Brain microvascular endothelial cell (primary cell): ENCODE measurements at regions not wholly inside any gene's neighbourhood (a gene's known extent, or its start where the extent isn't known, plus 50 kb on each side); places are given as distances from the start of the nearest gene placed in this dataset.
"Not testable (repeated sequence)": the region's sequence is repeated elsewhere in the genome, so short reads cannot be mapped to it uniquely, and the experiment has no call there.

Experiments used
- DNase-seq: peaks from one replicate; pipeline ENCODE4 v3.0.0-alpha.2; 2020
- H3K27ac ChIP-seq: fragments of 250-450 bp; sonication (Bioruptor Pico); 2 replicates; pipeline ENCODE4 v1.5.1; 2020; ENCODE audit warnings: mild to moderate bottlenecking, moderate library complexity
- H3K27me3 ChIP-seq: fragments of 250-450 bp; sonication (Bioruptor Pico); replicated peaks from 2 replicates; pipeline ENCODE4 v1.5.1; 2020; ENCODE audit warnings: mild to moderate bottlenecking
- H3K36me3 ChIP-seq: fragments of 250-450 bp; sonication (Bioruptor Pico); replicated peaks from 2 replicates; pipeline ENCODE4 v1.5.1; 2020; ENCODE audit warnings: mild to moderate bottlenecking
- H3K4me3 ChIP-seq: 2 replicates; pipeline ENCODE4 v1.5.1; 2011; ENCODE audit warnings: low read depth, mild to moderate bottlenecking, control low read depth, low read length, moderate library complexity
- CTCF ChIP-seq: IDR thresholded peaks from 2 replicates; pipeline ENCODE4 v1.5.1; 2011; ENCODE audit warnings: low read depth, mild to moderate bottlenecking, moderate library complexity, low read length, control low read depth, inconsistent platforms; ENCODE audit errors: missing control alignments
- in situ Hi-C: cut with HindIII; loops from 2 replicates; pipeline ENCODE4 v1.10.0; 2017; ENCODE audit warnings: low sequenced_read_pairs, low pct_ligation_motif_present

GRCh38 chr5:17367256-17367840 lies 130.7 kb upstream of the TAF11L2 start:
- no peaks in the 10 kb centered on the region for H3K36me3 ChIP-seq
- H3K4me3 ChIP-seq: no peak overlapping the region
- DNase-seq: no peak
- no peaks in the 10 kb centered on the region for H3K27me3 ChIP-seq
- H3K27ac ChIP-seq: no peak overlapping the region
- in situ Hi-C loops: no loop called here
- no peak for TF ChIP-seq CTCF

- in situ Hi-C loops: no loop called here
- Histone ChIP-seq H3K4me3 (no peak overlapping the region), H3K27me3 (no peaks in the 10 kb centered on the region), H3K36me3 (no peaks in the 10 kb centered on the region), H3K27ac (no peak overlapping the region)
- no peak for DNase-seq
- no peak for TF ChIP-seq CTCF
Measured at GRCh38 chr5:17370651-17371050, 127.4 kb upstream of the TAF11L2 start.

- Histone ChIP-seq H3K36me3 (no peaks in the 10 kb centered on the region), H3K4me3 (no peak overlapping the region), H3K27ac (no peak overlapping the region), H3K27me3 (no peaks in the 10 kb centered on the region)
- TF ChIP-seq CTCF: no peak
- in situ Hi-C loops: no loop called here
- DNase-seq: no peak
Measured at GRCh38 chr5:17373406-17373805, 124.6 kb upstream of the TAF11L2 start.

- Histone ChIP-seq H3K36me3 (no peaks in the 10 kb centered on the region), H3K27ac (no peak overlapping the region), H3K4me3 (no peak overlapping the region), H3K27me3 (no peaks in the 10 kb centered on the region)
- peak; percentile 38 for DNase-seq
- TF ChIP-seq CTCF: no peak
- in situ Hi-C loops: no loop called here
Measured at GRCh38 chr5:17373814-17374556, 124.0 kb upstream of the TAF11L2 start.

- peak; percentile 35 for DNase-seq
- in situ Hi-C loops: loop anchor here (25.0 kb wide), 1 partner anchor 138 kb away; no protein-coding TSS in a partner anchor
- TF ChIP-seq CTCF: no peak
- H3K27me3 ChIP-seq: no peaks in the 10 kb centered on the region
- H3K27ac ChIP-seq: no peak overlapping the region
- no peak overlapping the region for H3K4me3 ChIP-seq
- H3K36me3 ChIP-seq: no peaks in the 10 kb centered on the region
Measured at GRCh38 chr5:17374973-17375742, 122.9 kb upstream of the TAF11L2 start.

- in situ Hi-C loops: loop anchor here (25.0 kb wide), 1 partner anchor 139 kb away; no protein-coding TSS in a partner anchor
- H3K27ac ChIP-seq, H3K4me3 ChIP-seq, H3K36me3 ChIP-seq, DNase-seq, H3K27me3 ChIP-seq: not testable (repeated sequence)
Measured at GRCh38 chr5:17375886-17376285, 122.1 kb upstream of the TAF11L2 start.
